ENCODE measurements at regions not wholly inside any gene's neighbourhood (a gene's known extent, or its start where the extent isn't known, plus 50 kb on each side); places are given as distances from the start of the nearest gene placed in this dataset.

GRCh38 chr11:103735497-103736032 is 300.9 kb upstream of the DDI1 start:
- no peak for ATAC-seq
- TF ChIP-seq POU6F1 (CRISPR knock-in tag; IDR thresholded peaks at IDR 0.05; ENCODE audit: borderline replicate concordance, low read depth) (no peak), OSR1 (CRISPR knock-in tag; IDR thresholded peaks at IDR 0.05) (no peak), ISL1 (CRISPR knock-in tag; IDR thresholded peaks at IDR 0.05) (no peak), TCF4 (CRISPR knock-in tag; IDR thresholded peaks at IDR 0.05; ENCODE audit: borderline replicate concordance) (no peak), ZNF565 (CRISPR knock-in tag; conservative IDR thresholded peaks at IDR 0.05; ENCODE audit: low read depth) (no peak), PATZ1 (CRISPR knock-in tag; IDR thresholded peaks at IDR 0.05; ENCODE audit: borderline replicate concordance) (no peak), RARB (CRISPR knock-in tag; IDR thresholded peaks at IDR 0.05) (no peak), ZFP3 (CRISPR knock-in tag; IDR thresholded peaks at IDR 0.05) (no peak), ZNF8 (CRISPR knock-in tag; IDR thresholded peaks at IDR 0.05) (no peak), CSDC2 (CRISPR knock-in tag; IDR thresholded peaks at IDR 0.05) (no peak), SNAI2 (CRISPR knock-in tag; IDR thresholded peaks at IDR 0.05) (no peak), PPARA (CRISPR knock-in tag; IDR thresholded peaks at IDR 0.05; ENCODE audit: borderline replicate concordance) (no peak), ZNF70 (CRISPR knock-in tag; IDR thresholded peaks at IDR 0.05) (no peak), ESRRG (CRISPR knock-in tag; IDR thresholded peaks at IDR 0.05) (no peak), CSRNP3 (CRISPR knock-in tag; IDR thresholded peaks at IDR 0.05) (no peak), ZFP30 (CRISPR knock-in tag; IDR thresholded peaks at IDR 0.05) (no peak), CREB5 (CRISPR knock-in tag; IDR thresholded peaks at IDR 0.05; ENCODE audit: low read depth) (no peak)

- ATAC-seq, result no peak
- no peak for TF ChIP-seq ARNTL (CRISPR knock-in tag; IDR thresholded peaks at IDR 0.05; ENCODE audit: borderline replicate concordance, low read depth)
- no peak for TF ChIP-seq POU6F1 (CRISPR knock-in tag; IDR thresholded peaks at IDR 0.05; ENCODE audit: borderline replicate concordance, low read depth)
- no peak for TF ChIP-seq GLIS3 (CRISPR knock-in tag; IDR thresholded peaks at IDR 0.05)
Measured at GRCh38 chr11:103736315-103737036, 300.0 kb upstream of the DDI1 start.

GRCh38 chr11:103737037-103737622 is 299.3 kb upstream of the DDI1 start:
- TF ChIP-seq ARNTL (CRISPR knock-in tag; IDR thresholded peaks at IDR 0.05; ENCODE audit: borderline replicate concordance, low read depth) (no peak), ZNF8 (CRISPR knock-in tag; IDR thresholded peaks at IDR 0.05) (no peak), ZNF70 (CRISPR knock-in tag; IDR thresholded peaks at IDR 0.05) (no peak), CSDC2 (CRISPR knock-in tag; IDR thresholded peaks at IDR 0.05) (no peak)
- no peak for ATAC-seq

GRCh38 chr11:103737747-103738146 is 298.7 kb upstream of the DDI1 start:
- TF ChIP-seq ESRRG (CRISPR knock-in tag; IDR thresholded peaks at IDR 0.05), result no peak
- no peak for TF ChIP-seq BACH2 (CRISPR knock-in tag; IDR thresholded peaks at IDR 0.05; ENCODE audit: borderline replicate concordance)
- TF ChIP-seq CSRNP3 (CRISPR knock-in tag; IDR thresholded peaks at IDR 0.05), result no peak
- TF ChIP-seq ISL1 (CRISPR knock-in tag; IDR thresholded peaks at IDR 0.05), result no peak
- TF ChIP-seq SNAI2 (CRISPR knock-in tag; IDR thresholded peaks at IDR 0.05), result no peak
- no peak for TF ChIP-seq TOX (CRISPR knock-in tag; IDR thresholded peaks at IDR 0.05; ENCODE audit: borderline replicate concordance)
- no peak for TF ChIP-seq CSDC2 (CRISPR knock-in tag; IDR thresholded peaks at IDR 0.05)
- no peak for TF ChIP-seq TCF4 (CRISPR knock-in tag; IDR thresholded peaks at IDR 0.05; ENCODE audit: borderline replicate concordance)
- no peak for TF ChIP-seq ARNTL (CRISPR knock-in tag; IDR thresholded peaks at IDR 0.05; ENCODE audit: borderline replicate concordance, low read depth)
- no peak for TF ChIP-seq PPARA (CRISPR knock-in tag; IDR thresholded peaks at IDR 0.05; ENCODE audit: borderline replicate concordance)
- no peak for TF ChIP-seq POU6F1 (CRISPR knock-in tag; IDR thresholded peaks at IDR 0.05; ENCODE audit: borderline replicate concordance, low read depth)
- no peak for TF ChIP-seq ZFP3 (CRISPR knock-in tag; IDR thresholded peaks at IDR 0.05)
- TF ChIP-seq ZNF70 (CRISPR knock-in tag; IDR thresholded peaks at IDR 0.05), result no peak
- no peak for TF ChIP-seq OSR1 (CRISPR knock-in tag; IDR thresholded peaks at IDR 0.05)
- peak; percentile 27; the same call in 2 of the 3 replicates for ATAC-seq
